H1 (cell line): ENCODE measurements at regions not wholly inside any gene's neighbourhood (a gene's known extent, or its start where the extent isn't known, plus 50 kb on each side); places are given as distances from the start of the nearest gene placed in this dataset.

ENCODE experiments used
- CBX5 ChIP-seq: fragments of 300-800, 300-1000 bp; sonication (generic); IDR thresholded peaks from 2 replicates; pipeline ENCODE4 v1.7.1; 2016; ENCODE audit warnings: antibody characterized with exemption, low read length, low read depth
- CHD1 ChIP-seq: IDR thresholded peaks from 2 replicates; pipeline ENCODE4 v1.6.1; 2012; ENCODE audit warnings: low read depth, low read length, improper control_type of control experiment
- MAX ChIP-seq: IDR thresholded peaks from 2 replicates; pipeline ENCODE4 v1.6.1; 2012; ENCODE audit warnings: inconsistent platforms
- PHF8 ChIP-seq: fragments of 200-600 bp; sonication (generic); conservative IDR thresholded peaks from 2 replicates; pipeline ENCODE4 v1.7.1; 2012; ENCODE audit warnings: low read depth, mild to moderate bottlenecking, inconsistent platforms, low read length, moderate library complexity
- POLR2A ChIP-seq, 2 experiments: IDR thresholded peaks; 1 replicate in 1 of 2; 2 replicates in 1 of 2; pipeline ENCODE4 v1.6.1; 2011; ENCODE audit warnings: low read depth in 2 of 2, low read length in 2 of 2, mild to moderate bottlenecking in 2 of 2; ENCODE audit errors: control extremely low read depth in 1 of 2
- RXRA ChIP-seq: IDR thresholded peaks from 2 replicates; pipeline ENCODE4 v1.6.1; 2011; ENCODE audit warnings: low read depth, mild to moderate bottlenecking, low read length, moderate library complexity; ENCODE audit not compliant: insufficient read depth
- SAP30 ChIP-seq: fragments of 300-600 bp; sonication (generic); IDR thresholded peaks from 2 replicates; pipeline ENCODE4 v1.7.1; 2012; ENCODE audit warnings: low read length, moderate library complexity, mild to moderate bottlenecking, inconsistent platforms; ENCODE audit not compliant: insufficient read depth, insufficient replicate concordance
- SIX5 ChIP-seq: IDR thresholded peaks from 2 replicates; pipeline ENCODE4 v1.6.1; 2011; ENCODE audit warnings: mild to moderate bottlenecking, low read depth, low read length
- USF2 ChIP-seq: IDR thresholded peaks from 2 replicates; pipeline ENCODE4 v1.6.1; 2011; ENCODE audit warnings: low read length, improper control_type of control experiment
- ZNF274 ChIP-seq: IDR thresholded peaks from 2 replicates; pipeline ENCODE4 v1.7.0; 2012; ENCODE audit warnings: low read length, borderline replicate concordance; ENCODE audit errors: extremely low read depth
- TF ChIP-seq, protein P1 (sequence below), 3 experiments: IDR thresholded peaks; 1 replicate in 2 of 3; 2 replicates in 1 of 3; pipeline versions ENCODE4 v1.5.1 to v1.6.1; 2011; ENCODE audit warnings: low read length in 3 of 3, mild to moderate bottlenecking in 3 of 3, inconsistent platforms in 2 of 3, low read depth in 1 of 3, moderate library complexity in 1 of 3; ENCODE audit not compliant: insufficient read depth in 1 of 3; ENCODE audit errors: control extremely low read depth in 1 of 3

GRCh38 chr7:25732766-25733217, 419.2 kb upstream of the NFE2L3 start:
- TF ChIP-seq MAX (peak; percentile 87), POLR2A (IDR thresholded peaks at IDR 0.05; ENCODE audit: control extremely low read depth in 1 of 2, low read depth in 2 of 2, low read length in 2 of 2) (no peak), RXRA (no peak), CHD1 (no peak), CBX5 (no peak), USF2 (no peak), PHF8 (no peak), SAP30 (no peak), ZNF274 (no peak), SIX5 (no peak)
- TF ChIP-seq, protein P1, sequence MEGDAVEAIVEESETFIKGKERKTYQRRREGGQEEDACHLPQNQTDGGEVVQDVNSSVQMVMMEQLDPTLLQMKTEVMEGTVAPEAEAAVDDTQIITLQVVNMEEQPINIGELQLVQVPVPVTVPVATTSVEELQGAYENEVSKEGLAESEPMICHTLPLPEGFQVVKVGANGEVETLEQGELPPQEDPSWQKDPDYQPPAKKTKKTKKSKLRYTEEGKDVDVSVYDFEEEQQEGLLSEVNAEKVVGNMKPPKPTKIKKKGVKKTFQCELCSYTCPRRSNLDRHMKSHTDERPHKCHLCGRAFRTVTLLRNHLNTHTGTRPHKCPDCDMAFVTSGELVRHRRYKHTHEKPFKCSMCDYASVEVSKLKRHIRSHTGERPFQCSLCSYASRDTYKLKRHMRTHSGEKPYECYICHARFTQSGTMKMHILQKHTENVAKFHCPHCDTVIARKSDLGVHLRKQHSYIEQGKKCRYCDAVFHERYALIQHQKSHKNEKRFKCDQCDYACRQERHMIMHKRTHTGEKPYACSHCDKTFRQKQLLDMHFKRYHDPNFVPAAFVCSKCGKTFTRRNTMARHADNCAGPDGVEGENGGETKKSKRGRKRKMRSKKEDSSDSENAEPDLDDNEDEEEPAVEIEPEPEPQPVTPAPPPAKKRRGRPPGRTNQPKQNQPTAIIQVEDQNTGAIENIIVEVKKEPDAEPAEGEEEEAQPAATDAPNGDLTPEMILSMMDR (IDR thresholded peaks at IDR 0.05; ENCODE audit: control extremely low read depth in 1 of 3, insufficient read depth in 1 of 3, low read depth in 1 of 3, low read length in 3 of 3) = no peak
